Ishikawa (cell line): ENCODE measurements at regions not wholly inside any gene's neighbourhood (a gene's known extent, or its start where the extent isn't known, plus 50 kb on each side); places are given as distances from the start of the nearest gene placed in this dataset.

Experiments
- CEBPB ChIP-seq: IDR thresholded peaks from 2 replicates; pipeline ENCODE4 v1.6.1; 2012
- EP300 ChIP-seq: IDR thresholded peaks from 2 replicates; pipeline ENCODE4 v1.6.1; 2012; ENCODE audit warnings: borderline replicate concordance
- ZBTB7A ChIP-seq: IDR thresholded peaks from 2 replicates; pipeline ENCODE4 v1.6.1; 2012; ENCODE audit warnings: low read depth

- no peak for TF ChIP-seq CEBPB
- no peak for TF ChIP-seq EP300
- no peak for TF ChIP-seq ZBTB7A
Measured at GRCh38 chr10:28922861-28923260, 245.5 kb downstream of the BAMBI start.
